ENCODE measurements at regions not wholly inside any gene's neighbourhood (a gene's known extent, or its start where the extent isn't known, plus 50 kb on each side); places are given as distances from the start of the nearest gene placed in this dataset.

GRCh38 chr6:20301256-20301655 is 89.0 kb upstream of the MBOAT1 start:
- Histone ChIP-seq H4K20me1 (ENCODE audit: control insufficient read depth, insufficient read depth, low read length, poor library complexity, severe bottlenecking) (no peaks in the 10 kb centered on the region), H3K36me3 (replicated peaks in 1 of 2; ENCODE audit: control extremely low read depth in 1 of 2, control insufficient read depth in 1 of 2, extremely low read depth in 1 of 2, insufficient read depth in 2 of 2, low read length in 1 of 2) (no peaks in the 10 kb centered on the region), H3K4me1 (ENCODE audit: control insufficient read depth in 2 of 2, insufficient read depth in 2 of 2, low read length in 2 of 2) (no peaks in the 10 kb centered on the region), H2AFZ (ENCODE audit: insufficient read depth, low read depth, low read length, poor library complexity, severe bottlenecking) (no peak overlapping the region), H3K9me3 (ENCODE audit: control extremely low read depth in 1 of 3, control insufficient read depth in 2 of 3, insufficient read depth in 1 of 3, low read length in 2 of 3) (peaks cover 0 to 4% (median 0%) of the 10 kb centered on the region in 3 donors), H3K79me2 (ENCODE audit: control insufficient read depth, insufficient read depth, low read length) (no peaks in the 10 kb centered on the region), H3K4me2 (replicated peaks; ENCODE audit: low read depth, low read length, poor library complexity, severe bottlenecking) (no peak overlapping the region), H3K4me3 (ENCODE audit: control extremely low read depth in 1 of 5, extremely low read depth in 1 of 5, insufficient read depth in 1 of 5, low read depth in 2 of 5, low read length in 4 of 5) (no peak overlapping the region), H3K9ac (ENCODE audit: low read length) (no peak overlapping the region), H3K27ac (ENCODE audit: low read length in 2 of 2) (no peak overlapping the region), H3K27me3 (replicated peaks in 1 of 4; ENCODE audit: control extremely low read depth in 1 of 4, control insufficient read depth in 3 of 4, insufficient read depth in 4 of 4, low read length in 3 of 4) (no peaks in the 10 kb centered on the region)
- TF ChIP-seq CTCF (IDR thresholded peaks at IDR 0.05) (no peak), EZH2 (IDR thresholded peaks at IDR 0.05; ENCODE audit: borderline replicate concordance, insufficient read depth, low read depth, low read length, poor library complexity, severe bottlenecking) (no peak)
- DNase-seq: no peak
- CTCF ChIA-PET: interaction anchor here (1.0 to 1.5 kb wide), 2 partner anchors 12 to 229 kb away, joined by 3 read pairs; no protein-coding TSS in a partner anchor
- H3K4me1 Mint-ChIP-seq: no peaks in the 10 kb centered on the region
- intact Hi-C loops (cut with micrococcal nuclease): no loop called here
- no peak overlapping the region for H3K4me3 Mint-ChIP-seq
- H3K27me3 Mint-ChIP-seq: peaks cover 7% of the 10 kb centered on the region
- WGBS (ENCODE audit: insufficient coverage): 96% methylated on average over 29 of the region's 29 CpGs
- no peaks in the 10 kb centered on the region for H3K9me3 Mint-ChIP-seq (ENCODE audit: insufficient read depth)
- no peak overlapping the region for H3K27ac Mint-ChIP-seq
- POLR2A ChIA-PET: no interaction called here
- ATAC-seq (ENCODE audit: low read depth): no peak

- H3K9me3 Mint-ChIP-seq (ENCODE audit: insufficient read depth): no peaks in the 10 kb centered on the region
- H2AFZ ChIP-seq (ENCODE audit: insufficient read depth, low read depth, low read length, poor library complexity, severe bottlenecking): no peak overlapping the region
- H3K27ac Mint-ChIP-seq: no peak overlapping the region
- no peaks in the 10 kb centered on the region for H3K4me1 ChIP-seq (ENCODE audit: control insufficient read depth in 2 of 2, insufficient read depth in 2 of 2, low read length in 2 of 2)
- H3K9me3 ChIP-seq (ENCODE audit: control extremely low read depth in 1 of 3, control insufficient read depth in 2 of 3, insufficient read depth in 1 of 3, low read length in 2 of 3): peaks cover 0 to 4% (median 0%) of the 10 kb centered on the region in 3 donors
- no peak for TF ChIP-seq CTCF (IDR thresholded peaks at IDR 0.05)
- TF ChIP-seq EZH2 (IDR thresholded peaks at IDR 0.05; ENCODE audit: borderline replicate concordance, insufficient read depth, low read depth, low read length, poor library complexity, severe bottlenecking): no peak
- ChIA-PET POLR2A (no interaction called here), CTCF (interaction anchor here (1.0 to 1.5 kb wide), 3 partner anchors 11 to 228 kb away, joined by 3 read pairs; no protein-coding TSS in a partner anchor)
- H3K9ac ChIP-seq (ENCODE audit: low read length): no peak overlapping the region
- 0% methylated on average over 1 of the region's 3 CpGs for WGBS (ENCODE audit: insufficient coverage)
- no peaks in the 10 kb centered on the region for H3K4me1 Mint-ChIP-seq
- no peak for ATAC-seq (ENCODE audit: low read depth)
- H3K36me3 ChIP-seq (replicated peaks in 1 of 2; ENCODE audit: control extremely low read depth in 1 of 2, control insufficient read depth in 1 of 2, extremely low read depth in 1 of 2, insufficient read depth in 2 of 2, low read length in 1 of 2): no peaks in the 10 kb centered on the region
- no peaks in the 10 kb centered on the region for H3K27me3 ChIP-seq (replicated peaks in 1 of 4; ENCODE audit: control extremely low read depth in 1 of 4, control insufficient read depth in 3 of 4, insufficient read depth in 4 of 4, low read length in 3 of 4)
- no peaks in the 10 kb centered on the region for H4K20me1 ChIP-seq (ENCODE audit: control insufficient read depth, insufficient read depth, low read length, poor library complexity, severe bottlenecking)
- no peak for DNase-seq
- H3K27me3 Mint-ChIP-seq: peaks cover 7% of the 10 kb centered on the region
- no peak overlapping the region for H3K4me3 ChIP-seq (ENCODE audit: control extremely low read depth in 1 of 5, extremely low read depth in 1 of 5, insufficient read depth in 1 of 5, low read depth in 2 of 5, low read length in 4 of 5)
- H3K27ac ChIP-seq (ENCODE audit: low read length in 2 of 2): no peak overlapping the region
- intact Hi-C loops (cut with micrococcal nuclease): no loop called here
- H3K4me2 ChIP-seq (replicated peaks; ENCODE audit: low read depth, low read length, poor library complexity, severe bottlenecking): no peak overlapping the region
- no peaks in the 10 kb centered on the region for H3K79me2 ChIP-seq (ENCODE audit: control insufficient read depth, insufficient read depth, low read length)
- H3K4me3 Mint-ChIP-seq: no peak overlapping the region
These were observed 89.9 kb upstream of the MBOAT1 start for GRCh38 chr6:20302168-20302567.

All from B cell (primary cell).